Panc1 (cell line): ENCODE measurements at regions not wholly inside any gene's neighbourhood (a gene's known extent, or its start where the extent isn't known, plus 50 kb on each side); places are given as distances from the start of the nearest gene placed in this dataset.

Source experiments
- ATAC-seq: fragments of 200-7000 bp; cut with Tn5 transposase; 2 replicates; pipeline ENCODE4 v1.9.1; 2020; ENCODE audit warnings: mild to moderate bottlenecking, moderate library complexity
- BruUV-seq: library from RNA; stranded (reverse); fragments of 400-500 nt; replicated peaks from 2 replicates; lab custom pipeline; 2021; lab: Mats Ljungman, UMichigan
- CTCF ChIA-PET: fragments of 300-600 bp; sonication (Branson Sonifier 250); formaldehyde crosslinking; loops from one replicate; lab custom pipeline; 2022; ENCODE audit warnings: antibody characterized with exemption; lab: Charles Lee
- POLR2A ChIA-PET: fragments of 300-600 bp; sonication (Branson Sonifier 250); formaldehyde crosslinking; loops from one replicate; lab custom pipeline; 2022; ENCODE audit warnings: antibody characterized with exemption; lab: Charles Lee
- DNase-seq: peaks from one replicate; pipeline ENCODE4 v3.0.0-alpha.2; 2010; ENCODE audit warnings: low read depth, low spot score
- H3K27ac ChIP-seq: 2 replicates; pipeline ENCODE4 v1.5.1; 2011; ENCODE audit warnings: mild to moderate bottlenecking, low read length, inconsistent platforms
- H3K27me3 ChIP-seq: fragments of 200-500 bp; sonication (Bioruptor generic); 2 replicates; pipeline ENCODE4 v1.6.0; 2014; ENCODE audit warnings: low read length, inconsistent platforms; ENCODE audit not compliant: control insufficient read depth, insufficient read depth
- H3K36me3 ChIP-seq: fragments of 200-500 bp; sonication (Bioruptor generic); 2 replicates; pipeline ENCODE4 v1.5.1; 2014; ENCODE audit warnings: inconsistent platforms, mild to moderate bottlenecking, low read length, moderate library complexity; ENCODE audit not compliant: control insufficient read depth, insufficient read depth
- H3K4me1 ChIP-seq: 2 replicates; pipeline ENCODE4 v1.5.1; 2011; ENCODE audit warnings: inconsistent platforms, mild to moderate bottlenecking, low read length, moderate library complexity; ENCODE audit not compliant: control insufficient read depth, insufficient read depth
- H3K4me3 ChIP-seq, 2 experiments: 2 replicates each; pipeline ENCODE4 v1.5.1; 2011 to 2012; ENCODE audit warnings: low read depth in 2 of 2, low read length in 2 of 2, mild to moderate bottlenecking in 2 of 2, inconsistent platforms in 1 of 2, moderate library complexity in 1 of 2
- H3K9me3 ChIP-seq: fragments of 200-500 bp; sonication (Bioruptor generic); 2 replicates; pipeline ENCODE4 v1.5.1; 2014; ENCODE audit warnings: low read depth, mild to moderate bottlenecking, inconsistent platforms, low read length, moderate library complexity; ENCODE audit not compliant: control insufficient read depth, insufficient read depth
- CTCF ChIP-seq: fragments of 450-650 bp; IDR thresholded peaks from 2 replicates; pipeline ENCODE4 v1.5.1; 2017; ENCODE audit warnings: mild to moderate bottlenecking
- POLR2AphosphoS5 ChIP-seq: IDR thresholded peaks from 2 replicates; pipeline ENCODE4 v1.6.1; 2012; ENCODE audit warnings: mild to moderate bottlenecking, low read depth, low read length, moderate library complexity
- SIN3A ChIP-seq: IDR thresholded peaks from 2 replicates; pipeline ENCODE4 v1.6.1; 2012; ENCODE audit warnings: low read depth, mild to moderate bottlenecking, low read length, moderate library complexity, borderline replicate concordance; ENCODE audit not compliant: insufficient read depth
- TCF7L2 ChIP-seq: IDR thresholded peaks from 2 replicates; pipeline ENCODE4 v1.6.1; 2011; ENCODE audit warnings: mild to moderate bottlenecking, low read depth, low read length, inconsistent platforms
- in situ Hi-C: cut with HindIII; loops from 2 replicates; pipeline ENCODE4 v1.10.0; 2016; ENCODE audit warnings: low sequenced_read_pairs, low pct_unique_long_range_greater_than_20kb
- intact Hi-C: fragments of 100-400 bp; cut with micrococcal nuclease; formaldehyde crosslinking; loops from one replicate; pipeline ENCODE4 v1.10.0; 2022; ENCODE audit not compliant: unreplicated experiment
- TF ChIP-seq, protein P1 (sequence below), 2 experiments: IDR thresholded peaks; 2 replicates each; pipeline ENCODE4 v1.6.1; 2011 to 2012; ENCODE audit warnings: low read depth in 2 of 2, control low read depth in 1 of 2, low read length in 1 of 2, mild to moderate bottlenecking in 1 of 2, moderate library complexity in 1 of 2; ENCODE audit not compliant: insufficient read depth in 1 of 2

- no peak overlapping the region for H3K4me3 ChIP-seq
- no peaks in the 10 kb centered on the region for H3K9me3 ChIP-seq
- no peaks in the 10 kb centered on the region for H3K4me1 ChIP-seq
- no TSS peak for BruUV-seq
- CTCF ChIA-PET, result no interaction called here
- H3K27ac ChIP-seq, result no peak overlapping the region
- in situ Hi-C loops, result no loop called here
- H3K27me3 ChIP-seq, result no peaks in the 10 kb centered on the region
- H3K36me3 ChIP-seq, result no peaks in the 10 kb centered on the region
- intact Hi-C loops, result no loop called here
- TF ChIP-seq SIN3A, result no peak
- TF ChIP-seq, protein P1, sequence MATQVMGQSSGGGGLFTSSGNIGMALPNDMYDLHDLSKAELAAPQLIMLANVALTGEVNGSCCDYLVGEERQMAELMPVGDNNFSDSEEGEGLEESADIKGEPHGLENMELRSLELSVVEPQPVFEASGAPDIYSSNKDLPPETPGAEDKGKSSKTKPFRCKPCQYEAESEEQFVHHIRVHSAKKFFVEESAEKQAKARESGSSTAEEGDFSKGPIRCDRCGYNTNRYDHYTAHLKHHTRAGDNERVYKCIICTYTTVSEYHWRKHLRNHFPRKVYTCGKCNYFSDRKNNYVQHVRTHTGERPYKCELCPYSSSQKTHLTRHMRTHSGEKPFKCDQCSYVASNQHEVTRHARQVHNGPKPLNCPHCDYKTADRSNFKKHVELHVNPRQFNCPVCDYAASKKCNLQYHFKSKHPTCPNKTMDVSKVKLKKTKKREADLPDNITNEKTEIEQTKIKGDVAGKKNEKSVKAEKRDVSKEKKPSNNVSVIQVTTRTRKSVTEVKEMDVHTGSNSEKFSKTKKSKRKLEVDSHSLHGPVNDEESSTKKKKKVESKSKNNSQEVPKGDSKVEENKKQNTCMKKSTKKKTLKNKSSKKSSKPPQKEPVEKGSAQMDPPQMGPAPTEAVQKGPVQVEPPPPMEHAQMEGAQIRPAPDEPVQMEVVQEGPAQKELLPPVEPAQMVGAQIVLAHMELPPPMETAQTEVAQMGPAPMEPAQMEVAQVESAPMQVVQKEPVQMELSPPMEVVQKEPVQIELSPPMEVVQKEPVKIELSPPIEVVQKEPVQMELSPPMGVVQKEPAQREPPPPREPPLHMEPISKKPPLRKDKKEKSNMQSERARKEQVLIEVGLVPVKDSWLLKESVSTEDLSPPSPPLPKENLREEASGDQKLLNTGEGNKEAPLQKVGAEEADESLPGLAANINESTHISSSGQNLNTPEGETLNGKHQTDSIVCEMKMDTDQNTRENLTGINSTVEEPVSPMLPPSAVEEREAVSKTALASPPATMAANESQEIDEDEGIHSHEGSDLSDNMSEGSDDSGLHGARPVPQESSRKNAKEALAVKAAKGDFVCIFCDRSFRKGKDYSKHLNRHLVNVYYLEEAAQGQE (IDR thresholded peaks at IDR 0.05; ENCODE audit: insufficient read depth in 1 of 2, low read depth in 2 of 2, low read length in 1 of 2), result no peak
- no peak for TF ChIP-seq TCF7L2
- no peak for TF ChIP-seq CTCF
- no peak for TF ChIP-seq POLR2AphosphoS5
- ATAC-seq (no peak), DNase-seq (no peak)
- POLR2A ChIA-PET, result no interaction called here
Measured at GRCh38 chr9:108801949-108802348, 53.8 kb downstream of the ACTL7B start.

GRCh38 chr9:108800632-108801099, 55.1 kb downstream of the ACTL7B start:
- H3K36me3 ChIP-seq, result no peaks in the 10 kb centered on the region
- no peaks in the 10 kb centered on the region for H3K9me3 ChIP-seq
- ATAC-seq, result no peak
- intact Hi-C loops, result no loop called here
- CTCF ChIA-PET, result no interaction called here
- H3K4me3 ChIP-seq, result no peak overlapping the region
- DNase-seq, result no peak
- no peaks in the 10 kb centered on the region for H3K4me1 ChIP-seq
- no TSS peak for BruUV-seq
- no peak overlapping the region for H3K27ac ChIP-seq
- no peaks in the 10 kb centered on the region for H3K27me3 ChIP-seq
- TF ChIP-seq CTCF, result no peak
- TF ChIP-seq, protein P1 (IDR thresholded peaks at IDR 0.05; ENCODE audit: insufficient read depth in 1 of 2, low read depth in 2 of 2, low read length in 1 of 2), result no peak
- no peak for TF ChIP-seq SIN3A
- no peak for TF ChIP-seq TCF7L2
- TF ChIP-seq POLR2AphosphoS5, result no peak
- POLR2A ChIA-PET, result no interaction called here
- in situ Hi-C loops, result no loop called here
